ENCODE measurements at regions not wholly inside any gene's neighbourhood (a gene's known extent, or its start where the extent isn't known, plus 50 kb on each side); places are given as distances from the start of the nearest gene placed in this dataset.

DNA sequence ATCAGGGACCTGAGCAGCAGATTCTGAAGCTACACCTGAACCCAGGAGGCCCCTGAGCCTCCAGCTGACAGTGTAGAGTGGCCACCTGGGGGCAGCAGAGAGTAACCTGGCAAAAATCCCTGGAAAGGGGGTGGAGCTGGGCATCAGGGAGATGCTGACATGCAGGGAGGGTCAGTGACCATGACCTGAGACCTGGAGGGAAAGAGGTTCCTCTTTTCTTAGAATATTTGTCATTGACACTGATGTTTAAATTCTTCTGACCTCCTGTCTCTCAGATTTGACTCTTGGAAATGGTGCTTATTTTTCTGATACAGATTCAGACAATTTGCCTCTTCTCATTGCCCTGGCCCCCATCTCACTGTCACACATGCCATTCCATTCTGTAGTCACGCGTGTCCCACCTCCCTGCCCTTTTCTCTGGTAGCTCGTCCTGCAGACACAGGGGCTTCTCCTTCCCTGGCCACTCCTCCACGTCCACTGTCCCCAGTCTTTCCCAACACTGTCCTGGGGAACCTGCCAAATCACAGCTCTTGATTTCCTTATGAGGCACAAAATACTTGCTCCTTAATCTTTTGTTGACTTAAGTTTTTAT, 117.2 kb upstream of the IGLL5 start:
- Mint-ChIP-seq H3K27ac (no peak overlapping the region; a peak in 1 of 7 replicates), H3K27me3 (ENCODE audit: low read depth) (peaks cover 98% of the 10 kb centered on the region), H3K9me3 (no peaks in the 10 kb centered on the region), H3K4me1 (no peaks in the 10 kb centered on the region), H3K36me3 (ENCODE audit: insufficient read depth in 1 of 3, low read depth in 3 of 3) (no peaks in the 10 kb centered on the region), H3K4me3 (no peak overlapping the region)
- Histone ChIP-seq H3K4me2 (ENCODE audit: insufficient read depth, insufficient read length, low read length) (no peak overlapping the region), H4K8ac (replicated peaks; ENCODE audit: insufficient read length, low read depth, low read length) (no peak overlapping the region), H3K79me1 (ENCODE audit: insufficient read depth, low read depth, low read length, poor library complexity, severe bottlenecking) (no peaks in the 10 kb centered on the region), H3K79me2 (ENCODE audit: insufficient read depth, low read length) (no peaks in the 10 kb centered on the region), H4K91ac (ENCODE audit: insufficient read length, low read depth, low read length) (no peak overlapping the region), H3K4me1 (ENCODE audit: insufficient read depth, low read length) (no peaks in the 10 kb centered on the region), H3K4ac (ENCODE audit: low read depth, low read length) (no peak overlapping the region), H3K9ac (ENCODE audit: extremely low read depth, insufficient read length, low read length) (no peak overlapping the region), H3K9me3 (ENCODE audit: control insufficient read depth, low read depth, low read length) (no peaks in the 10 kb centered on the region), H2BK15ac (ENCODE audit: low read depth, low read length) (no peak overlapping the region), H3K14ac (ENCODE audit: insufficient read depth, low read length) (no peak overlapping the region), H3K23ac (ENCODE audit: insufficient read length, low read depth, low read length) (no peak overlapping the region), H2AFZ (ENCODE audit: low read length) (no peak overlapping the region), H3K27me3 (ENCODE audit: insufficient read depth, low read length) (peaks cover 9% of the 10 kb centered on the region; the same call in 1 of the 2 replicates), H2AK5ac (ENCODE audit: insufficient read length, low read length) (no peak overlapping the region), H3K23me2 (ENCODE audit: insufficient read length, low read depth, low read length, poor library complexity, severe bottlenecking) (no peaks in the 10 kb centered on the region), H2BK12ac (ENCODE audit: insufficient read length, low read depth, low read length) (no peak overlapping the region), H2BK5ac (ENCODE audit: insufficient read length, low read length) (no peak overlapping the region), H3T11ph (ENCODE audit: low read length) (no peak overlapping the region), H2BK120ac (ENCODE audit: low read depth, low read length, poor library complexity, severe bottlenecking) (no peak overlapping the region), H3K18ac (ENCODE audit: insufficient read length, low read depth, low read length) (no peak overlapping the region), H2BK20ac (ENCODE audit: low read depth, low read length, poor library complexity, severe bottlenecking) (no peak overlapping the region), H3K56ac (ENCODE audit: insufficient read length, low read depth, low read length) (no peak overlapping the region), H3K27ac (ENCODE audit: insufficient read length, low read depth, low read length) (no peak overlapping the region), H4K20me1 (ENCODE audit: control insufficient read depth, insufficient read depth, insufficient read length) (no peaks in the 10 kb centered on the region), H4K5ac (ENCODE audit: insufficient read length, low read depth, low read length) (no peak overlapping the region)
- TF ChIP-seq, protein P1, sequence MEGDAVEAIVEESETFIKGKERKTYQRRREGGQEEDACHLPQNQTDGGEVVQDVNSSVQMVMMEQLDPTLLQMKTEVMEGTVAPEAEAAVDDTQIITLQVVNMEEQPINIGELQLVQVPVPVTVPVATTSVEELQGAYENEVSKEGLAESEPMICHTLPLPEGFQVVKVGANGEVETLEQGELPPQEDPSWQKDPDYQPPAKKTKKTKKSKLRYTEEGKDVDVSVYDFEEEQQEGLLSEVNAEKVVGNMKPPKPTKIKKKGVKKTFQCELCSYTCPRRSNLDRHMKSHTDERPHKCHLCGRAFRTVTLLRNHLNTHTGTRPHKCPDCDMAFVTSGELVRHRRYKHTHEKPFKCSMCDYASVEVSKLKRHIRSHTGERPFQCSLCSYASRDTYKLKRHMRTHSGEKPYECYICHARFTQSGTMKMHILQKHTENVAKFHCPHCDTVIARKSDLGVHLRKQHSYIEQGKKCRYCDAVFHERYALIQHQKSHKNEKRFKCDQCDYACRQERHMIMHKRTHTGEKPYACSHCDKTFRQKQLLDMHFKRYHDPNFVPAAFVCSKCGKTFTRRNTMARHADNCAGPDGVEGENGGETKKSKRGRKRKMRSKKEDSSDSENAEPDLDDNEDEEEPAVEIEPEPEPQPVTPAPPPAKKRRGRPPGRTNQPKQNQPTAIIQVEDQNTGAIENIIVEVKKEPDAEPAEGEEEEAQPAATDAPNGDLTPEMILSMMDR (conservative IDR thresholded peaks at IDR 0.05), result peak; percentile 88
- WGBS (ENCODE audit: extremely low coverage, insufficient read length, low lambda C conversion rate), result no CpG with 5 or more reads among the region's 4 CpGs
- DNase-seq, result peak; percentile 78
